HG02642 (cell line): ENCODE measurements at regions not wholly inside any gene's neighbourhood (a gene's known extent, or its start where the extent isn't known, plus 50 kb on each side); places are given as distances from the start of the nearest gene placed in this dataset.
"Not testable (repeated sequence)": the region's sequence is repeated elsewhere in the genome, so short reads cannot be mapped to it uniquely, and the experiment has no call there.

Experiments used
- ATAC-seq: cut with Tn5 transposase; IDR thresholded peaks from one replicate; pipeline ENCODE4 v1.9.1; 2021; ENCODE audit warnings: mild to moderate bottlenecking; ENCODE audit not compliant: unreplicated experiment, poor library complexity

DNA sequence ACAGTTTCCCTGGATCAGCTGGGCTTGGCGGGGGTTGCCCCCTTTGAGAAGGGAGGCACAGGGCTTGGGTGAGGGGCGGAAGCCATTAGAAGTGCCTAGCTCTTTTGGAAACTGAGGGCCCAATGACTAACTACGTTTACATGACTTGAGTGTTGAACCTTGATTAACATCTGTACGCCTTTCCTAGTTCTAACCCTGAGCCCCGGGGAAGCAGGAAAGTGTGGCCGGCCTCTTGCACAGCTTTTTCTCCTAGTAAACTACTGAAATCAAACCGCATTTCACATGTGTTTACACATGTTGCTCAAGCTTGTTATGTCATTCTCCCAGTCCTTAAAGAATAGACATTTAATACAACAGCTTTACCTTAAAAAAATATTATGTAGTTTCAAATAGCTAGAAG is 1356.4 kb upstream of the TMEM132C start:
- ATAC-seq: no peak

DNA sequence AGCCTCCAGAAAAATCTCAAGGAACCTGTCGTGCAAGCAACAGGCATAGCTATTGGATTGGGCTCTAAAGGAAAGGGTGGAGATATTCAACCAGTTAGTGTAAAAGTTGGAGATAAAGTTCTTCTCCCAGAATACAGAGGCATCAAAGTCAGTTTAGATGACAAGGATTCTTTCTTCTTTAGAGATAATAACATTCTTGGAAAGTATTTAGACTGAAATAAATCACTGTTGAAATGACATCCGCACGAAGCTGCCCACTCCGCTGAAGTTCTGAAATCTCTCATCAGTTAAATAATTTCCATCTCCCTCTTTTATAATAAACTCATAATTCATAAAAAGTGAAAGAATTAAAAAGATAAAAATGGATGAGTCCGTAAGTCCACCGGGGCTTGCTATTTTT is 1354.9 kb upstream of the TMEM132C start:
- no peak for ATAC-seq

GRCh38 chr12:126914170-126914793 is 1352.7 kb upstream of the TMEM132C start:
- no peak for ATAC-seq

GRCh38 chr12:126915309-126915708 is 1351.7 kb upstream of the TMEM132C start:
- no peak for ATAC-seq

DNA sequence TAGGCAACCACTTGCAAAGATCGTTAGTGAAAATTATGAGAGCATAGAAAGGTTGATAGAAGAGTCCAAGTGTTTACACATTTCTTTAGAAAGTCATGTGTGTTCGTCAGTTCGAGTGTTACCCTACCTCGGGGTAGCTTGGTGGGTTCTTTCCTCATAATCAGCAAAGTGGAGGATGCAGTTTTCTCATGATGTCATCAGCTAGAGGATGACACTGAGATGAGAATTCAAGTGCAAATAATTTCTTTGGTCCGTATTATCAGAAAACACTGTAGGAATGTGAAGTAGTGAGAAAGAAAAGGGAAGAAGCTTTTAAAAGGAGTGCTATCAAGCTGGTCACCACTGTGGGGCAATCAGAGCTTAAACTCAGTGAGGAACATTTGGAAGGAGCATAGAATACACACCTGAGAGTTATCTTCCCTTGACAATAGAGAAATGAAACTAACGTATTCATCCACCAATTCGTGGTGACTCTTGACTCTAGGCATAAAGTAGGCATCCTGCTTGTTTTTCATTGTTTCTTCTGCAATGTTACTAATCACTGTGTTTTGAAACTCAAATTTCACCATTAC is 1340.9 kb upstream of the TMEM132C start:
- ATAC-seq: no peak

- ATAC-seq: no peak
These were observed 1336.7 kb upstream of the TMEM132C start for GRCh38 chr12:126930234-126930633.

GRCh38 chr12:126932156-126932555 is 1334.8 kb upstream of the TMEM132C start:
- no peak for ATAC-seq

- no peak for ATAC-seq
These were observed 1331.5 kb upstream of the TMEM132C start for GRCh38 chr12:126935435-126935834.

DNA sequence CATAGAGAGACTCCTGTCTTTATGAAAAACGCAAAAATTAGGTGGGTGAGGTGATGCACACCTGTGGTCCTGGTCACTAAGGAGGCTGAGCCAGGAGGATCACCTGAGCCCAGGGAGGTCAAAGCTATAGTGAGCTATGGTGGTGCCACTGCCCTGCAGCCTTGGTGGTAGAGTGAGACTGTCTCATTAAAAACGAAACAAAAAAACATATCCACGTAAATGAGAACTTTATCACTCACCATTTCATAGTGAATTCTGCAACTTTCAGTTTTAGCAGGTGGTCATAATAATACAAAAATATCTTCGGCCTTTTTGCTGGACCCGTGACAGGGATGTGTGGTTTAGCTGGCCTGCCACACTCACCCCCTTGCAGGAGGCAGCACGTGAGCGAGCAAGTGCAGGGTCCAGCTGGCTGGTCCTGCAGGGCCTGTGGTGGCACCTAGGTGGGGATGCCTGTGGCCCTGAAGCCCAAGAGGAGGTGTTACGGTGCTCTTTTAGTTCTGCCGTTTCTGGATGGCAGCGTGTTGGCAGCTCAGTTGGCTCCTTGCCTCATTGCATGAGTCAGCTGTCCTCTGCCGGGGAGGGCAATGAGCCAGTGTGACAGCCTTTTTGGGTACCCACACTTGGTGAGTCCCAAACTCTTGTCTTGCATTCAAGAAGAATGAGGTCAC is 1330.7 kb upstream of the TMEM132C start:
- ATAC-seq: no peak

GRCh38 chr12:126937431-126937830 is 1329.5 kb upstream of the TMEM132C start:
- ATAC-seq: no peak

DNA sequence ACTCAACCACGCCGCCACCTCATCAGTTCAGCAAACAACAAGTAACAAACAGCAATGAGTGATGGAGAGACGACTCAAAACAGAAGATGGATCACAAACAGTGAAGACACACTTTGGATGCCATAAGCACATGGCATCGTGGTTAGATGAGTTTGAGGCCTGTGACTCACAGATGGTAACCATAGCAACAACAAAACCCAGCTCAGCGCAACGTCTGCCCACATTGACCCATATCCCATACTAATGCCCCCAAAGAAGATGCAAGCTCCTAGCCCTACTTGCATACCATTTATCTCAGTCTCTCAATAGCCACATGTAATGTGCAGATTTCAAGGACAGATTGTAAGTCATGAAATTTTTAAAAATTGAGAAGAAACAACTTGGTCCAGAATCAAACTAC is 1322.3 kb upstream of the TMEM132C start:
- no peak for ATAC-seq

GRCh38 chr12:126946958-126947357 is 1320.0 kb upstream of the TMEM132C start:
- not testable (repeated sequence) for ATAC-seq

DNA sequence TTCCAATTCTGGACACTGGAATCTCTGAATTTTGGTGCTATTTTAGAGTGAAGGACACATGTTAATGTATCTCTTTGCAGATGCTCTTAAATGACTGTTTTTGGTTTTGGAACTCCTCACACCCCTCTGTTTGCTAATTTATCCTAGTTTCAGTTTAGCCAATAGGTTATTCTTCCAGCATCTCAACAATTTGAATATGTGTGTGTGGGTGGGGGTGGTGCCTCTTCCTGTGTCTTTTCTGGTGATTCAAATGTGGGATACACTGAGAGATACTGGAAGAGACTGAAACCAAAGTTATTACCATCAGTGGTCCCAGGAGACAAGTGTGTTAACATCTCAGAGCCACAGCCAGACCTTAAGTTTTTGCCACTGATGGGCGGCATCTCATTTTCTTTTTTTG is 1317.4 kb upstream of the TMEM132C start:
- no peak for ATAC-seq

GRCh38 chr12:126950266-126950665 is 1316.7 kb upstream of the TMEM132C start:
- no peak for ATAC-seq

GRCh38 chr12:126952096-126953007 is 1314.6 kb upstream of the TMEM132C start:
- ATAC-seq: no peak

GRCh38 chr12:126953365-126953889 is 1313.5 kb upstream of the TMEM132C start:
- no peak for ATAC-seq

- no peak for ATAC-seq
These were observed 1306.7 kb upstream of the TMEM132C start for GRCh38 chr12:126960221-126960620.

- no peak for ATAC-seq
These were observed 1306.3 kb upstream of the TMEM132C start for GRCh38 chr12:126960709-126961108.

GRCh38 chr12:126963825-126964224 is 1303.1 kb upstream of the TMEM132C start:
- ATAC-seq: no peak

- ATAC-seq: no peak
These were observed 1300.5 kb upstream of the TMEM132C start for GRCh38 chr12:126966498-126966897.

GRCh38 chr12:126967152-126967551 is 1299.8 kb upstream of the TMEM132C start:
- no peak for ATAC-seq
